ENCODE measurements at regions not wholly inside any gene's neighbourhood (a gene's known extent, or its start where the extent isn't known, plus 50 kb on each side); places are given as distances from the start of the nearest gene placed in this dataset.

DNA sequence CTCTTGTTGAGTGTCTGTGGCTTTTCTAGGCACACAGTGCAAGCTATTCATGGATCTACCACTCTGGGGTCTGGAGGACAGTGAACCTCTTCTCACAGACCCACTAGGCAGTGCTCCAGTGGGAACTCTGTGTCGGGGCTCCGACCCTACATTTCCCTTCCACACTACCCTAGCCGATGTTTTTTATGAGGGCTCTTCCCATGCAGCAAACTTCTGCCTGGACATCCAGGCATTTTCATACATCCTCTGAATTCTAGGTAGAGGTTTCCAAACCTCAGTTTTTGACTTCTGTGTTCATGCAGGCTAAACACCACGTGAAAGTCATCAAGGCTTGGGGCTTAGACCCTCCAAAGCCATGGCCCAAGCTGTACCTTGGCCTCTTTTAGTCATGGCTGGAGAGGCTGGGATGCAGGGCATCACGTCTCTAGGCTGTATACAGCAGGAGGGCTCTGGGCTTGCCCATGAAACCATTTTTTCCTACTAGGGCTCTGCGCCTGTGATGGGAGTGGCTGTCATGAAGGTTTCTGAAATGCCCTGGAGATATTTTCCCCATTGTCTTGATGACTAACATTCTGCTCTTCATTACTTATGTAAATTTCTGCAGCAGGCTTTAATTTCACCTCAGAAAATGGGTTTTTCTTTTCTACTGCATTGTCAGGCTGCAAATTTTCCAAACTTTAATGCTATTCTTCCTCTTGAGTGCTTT is 249.8 kb upstream of the CPEB2 start (continued):
- no peak for TF ChIP-seq SIN3A (conservative IDR thresholded peaks at IDR 0.05 in 1 of 2, IDR thresholded peaks at IDR 0.05 in 1 of 2; ENCODE audit: low read depth in 1 of 2, low read length in 2 of 2)
- TF ChIP-seq, protein P1, sequence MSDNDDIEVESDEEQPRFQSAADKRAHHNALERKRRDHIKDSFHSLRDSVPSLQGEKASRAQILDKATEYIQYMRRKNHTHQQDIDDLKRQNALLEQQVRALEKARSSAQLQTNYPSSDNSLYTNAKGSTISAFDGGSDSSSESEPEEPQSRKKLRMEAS (IDR thresholded peaks at IDR 0.05): no peak
- TF ChIP-seq CHD2 (IDR thresholded peaks at IDR 0.05; ENCODE audit: low read length): no peak
- no peak for TF ChIP-seq SRF (IDR thresholded peaks at IDR 0.05; ENCODE audit: low read depth, low read length)
- no peak for TF ChIP-seq RXRA (IDR thresholded peaks at IDR 0.05; ENCODE audit: insufficient read depth, low read depth, low read length)

Data from H1 (cell line).